Activated gamma-delta T cell treated with anti-CD3 and anti-CD28 coated beads, Interleukin-2, amount 50 U/mL, for 16 hours (primary cell): ENCODE measurements at regions not wholly inside any gene's neighbourhood (a gene's known extent, or its start where the extent isn't known, plus 50 kb on each side); places are given as distances from the start of the nearest gene placed in this dataset.
"Not testable (repeated sequence)": the region's sequence is repeated elsewhere in the genome, so short reads cannot be mapped to it uniquely, and the experiment has no call there.

ENCODE experiments used
- DNase-seq: peaks from one replicate; pipeline ENCODE4 v3.0.0-alpha.2; 2020; ENCODE audit warnings: low read depth

DNA sequence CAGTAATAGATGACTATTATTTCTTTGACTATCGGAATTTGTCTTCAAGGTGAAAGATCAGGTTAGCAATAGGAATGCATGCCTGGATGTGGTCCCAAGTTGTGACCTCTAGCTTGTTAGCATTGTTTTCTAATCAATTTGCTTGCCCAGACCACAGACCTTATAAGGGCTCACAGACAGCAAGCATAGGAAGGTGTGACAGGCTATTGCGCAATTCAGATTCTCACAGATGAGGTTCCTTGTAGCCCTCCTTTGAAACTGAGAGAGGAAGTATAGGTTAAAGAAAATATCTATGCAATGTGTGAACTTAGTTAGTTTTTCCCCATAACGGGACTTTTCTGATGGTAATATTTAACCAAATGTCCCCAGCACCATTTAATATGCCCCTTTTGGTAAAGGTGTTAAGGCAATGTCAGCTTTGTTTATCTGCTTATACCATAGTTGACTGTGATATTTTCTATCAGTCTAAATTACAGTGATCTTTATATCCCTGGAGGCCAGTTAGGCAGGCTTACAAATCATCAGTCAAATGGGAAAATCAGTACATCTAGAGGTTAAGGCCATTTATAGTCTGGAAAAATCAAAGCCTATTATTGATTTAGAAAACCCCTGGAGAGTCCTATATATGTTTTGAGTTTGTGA lies 168.1 kb upstream of the MBNL1 start:
- DNase-seq, result no peak

GRCh38 chr3:152102410-152102809 lies 166.3 kb upstream of the MBNL1 start:
- no peak for DNase-seq

- no peak for DNase-seq
Measured at GRCh38 chr3:152103257-152103656, 165.5 kb upstream of the MBNL1 start.

GRCh38 chr3:152104847-152105415 lies 163.8 kb upstream of the MBNL1 start:
- no peak for DNase-seq

DNA sequence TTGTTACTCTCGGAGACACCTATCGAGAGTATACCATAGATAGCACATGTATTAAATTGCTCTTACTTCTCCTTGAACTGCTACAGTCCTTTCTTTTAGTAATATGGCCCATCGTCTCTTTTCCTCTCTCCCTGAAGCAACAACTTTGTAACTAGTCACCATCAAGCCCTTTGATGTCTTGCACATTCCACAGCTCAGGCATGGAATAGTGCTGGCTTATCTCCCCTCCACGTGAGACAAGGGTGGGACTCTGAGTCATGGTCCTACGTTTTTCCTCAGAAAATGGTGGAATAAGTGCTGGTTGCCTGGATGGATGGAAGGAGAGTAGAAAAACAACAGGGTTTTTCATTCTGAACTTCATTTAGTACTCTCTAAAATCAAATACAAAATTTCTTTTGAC lies 163.3 kb upstream of the MBNL1 start:
- DNase-seq, result no peak

DNA sequence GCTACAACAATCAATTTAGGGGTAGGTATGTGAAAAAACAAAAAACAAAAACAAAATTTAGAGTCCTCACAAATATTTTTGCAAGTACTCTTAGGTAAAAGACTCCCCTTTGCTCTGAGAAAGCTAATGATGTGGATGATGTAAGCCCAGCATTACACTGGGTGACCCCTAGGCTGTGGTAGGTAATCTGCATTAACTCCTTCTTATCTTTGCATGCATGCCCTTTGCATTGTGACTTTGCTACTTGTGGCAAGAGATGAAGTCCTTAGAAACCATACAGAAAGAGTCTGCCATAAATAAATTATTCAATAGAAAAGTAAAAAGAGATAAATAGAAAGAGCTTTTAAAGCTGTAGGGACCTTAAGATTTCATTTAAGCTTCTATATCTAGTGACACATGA lies 159.7 kb upstream of the MBNL1 start:
- DNase-seq, result no peak

GRCh38 chr3:152113413-152113812 lies 155.3 kb upstream of the MBNL1 start:
- DNase-seq, result no peak

GRCh38 chr3:152113992-152114651 lies 154.6 kb upstream of the MBNL1 start:
- no peak for DNase-seq

GRCh38 chr3:152120601-152121269 lies 148.0 kb upstream of the MBNL1 start:
- DNase-seq, result no peak

DNA sequence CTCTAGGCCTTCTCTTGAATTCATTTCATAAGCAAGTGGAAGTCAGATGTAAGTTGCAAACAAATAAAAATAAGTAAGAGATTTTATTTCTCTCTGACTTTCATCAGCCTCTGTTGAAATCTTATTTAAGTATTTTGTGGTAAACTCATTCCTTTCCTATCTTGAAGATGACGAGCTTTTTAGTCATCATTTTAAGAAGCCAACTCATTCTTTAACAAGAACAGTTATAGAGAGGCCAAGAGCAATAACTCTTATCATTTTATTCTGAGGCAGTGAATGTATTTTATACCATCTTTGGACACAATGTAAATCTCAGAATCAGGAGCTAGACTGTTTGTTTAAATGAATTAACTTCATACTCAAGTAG lies 147.5 kb upstream of the MBNL1 start:
- no peak for DNase-seq

DNA sequence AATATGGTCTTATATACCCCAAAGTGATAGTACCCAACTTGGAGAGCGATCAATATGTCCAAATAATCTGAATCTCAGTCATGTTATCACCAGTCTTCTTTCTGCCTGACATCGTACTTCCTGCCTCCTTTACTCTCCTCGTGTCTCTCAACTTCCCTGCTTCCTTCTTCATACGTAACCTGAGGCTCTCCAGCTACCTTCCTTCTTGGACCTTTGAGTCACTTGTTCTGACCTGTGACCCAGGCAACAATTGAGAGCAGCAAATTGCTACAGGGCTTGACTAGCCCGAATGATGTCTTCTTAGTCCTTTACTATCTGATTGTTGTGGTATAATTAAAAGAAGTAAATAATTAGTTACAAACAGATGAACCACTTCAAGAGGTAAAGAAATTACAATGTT lies 145.9 kb upstream of the MBNL1 start:
- no peak for DNase-seq

DNA sequence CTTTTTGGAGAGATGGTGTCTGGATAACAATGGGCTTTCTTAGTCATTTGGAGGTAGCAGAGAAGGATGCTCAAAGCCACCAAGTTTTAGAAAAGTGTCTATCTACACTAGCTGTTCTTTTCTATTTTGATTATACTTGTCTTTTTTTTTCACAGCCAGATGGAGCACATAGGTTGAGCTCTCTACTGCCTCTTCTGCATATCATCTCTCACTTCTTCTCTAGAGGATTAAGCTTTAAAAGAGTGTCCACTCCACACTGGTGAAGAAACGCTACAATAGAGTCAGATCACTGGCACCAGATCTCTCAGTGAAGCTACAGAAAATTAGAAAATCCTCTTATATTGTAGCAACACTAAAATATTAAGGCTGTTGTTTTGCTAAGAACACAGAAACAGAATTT lies 145.3 kb upstream of the MBNL1 start:
- DNase-seq, result no peak

DNA sequence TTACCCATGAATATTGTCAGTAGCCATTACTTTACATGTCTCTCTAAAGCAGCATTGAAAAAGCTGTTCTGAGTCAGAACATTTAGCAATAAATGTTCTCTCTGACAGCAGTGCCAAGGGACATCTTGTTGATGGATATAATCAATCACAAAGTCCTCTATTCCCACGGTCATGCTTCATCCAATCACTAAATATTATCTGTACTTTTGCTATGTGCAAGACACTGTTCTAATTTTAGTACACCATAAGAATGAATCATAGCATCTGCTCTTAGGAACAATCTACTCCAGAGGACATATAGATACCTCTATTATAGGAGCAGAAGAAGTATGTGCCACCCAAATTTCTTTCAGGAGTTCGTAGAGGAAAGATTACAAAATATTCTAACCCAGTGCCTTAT lies 142.5 kb upstream of the MBNL1 start:
- DNase-seq, result no peak

GRCh38 chr3:152127058-152127457 lies 141.7 kb upstream of the MBNL1 start:
- no peak for DNase-seq

DNA sequence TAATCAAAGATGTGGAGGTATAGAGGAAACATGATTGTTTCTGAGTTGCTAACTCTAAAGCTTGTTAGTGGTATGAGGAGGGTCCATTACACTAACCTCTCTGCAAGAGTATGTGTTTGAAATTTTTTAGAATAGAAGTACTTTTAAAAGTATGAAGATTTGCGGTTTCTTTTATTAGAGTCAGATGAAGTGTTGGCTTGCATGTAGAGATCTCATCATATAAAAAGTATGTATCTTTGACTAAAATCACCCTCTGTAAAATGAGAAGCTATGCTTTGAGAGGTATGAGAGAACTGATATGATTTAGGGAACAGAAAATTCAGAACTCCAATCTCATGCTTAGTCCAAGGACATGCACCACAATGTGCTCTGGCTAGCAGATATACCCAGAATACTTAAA lies 140.4 kb upstream of the MBNL1 start:
- DNase-seq, result no peak

- DNase-seq, result no peak
Measured at GRCh38 chr3:152139651-152140050, 129.1 kb upstream of the MBNL1 start.

GRCh38 chr3:152146461-152146860 lies 122.3 kb upstream of the MBNL1 start:
- no peak for DNase-seq

DNA sequence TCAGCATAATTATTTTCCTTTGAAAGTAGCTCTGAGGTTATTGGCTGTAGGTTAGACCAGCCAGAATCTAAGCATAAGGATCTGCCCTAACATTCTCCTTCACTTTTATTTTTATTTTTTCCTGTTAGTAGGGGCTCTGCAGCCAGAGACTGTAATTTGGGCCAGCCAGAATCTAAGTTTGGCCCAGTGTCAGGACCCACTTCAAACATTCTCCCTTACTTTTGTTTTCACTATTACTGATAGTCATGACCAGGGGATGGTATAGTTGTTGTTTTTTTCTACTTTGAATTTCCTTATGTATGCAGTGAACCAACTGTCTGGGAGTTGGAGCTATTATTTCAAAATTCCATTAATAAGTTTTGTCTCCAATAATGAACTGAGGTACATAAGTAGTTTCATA lies 121.0 kb upstream of the MBNL1 start:
- DNase-seq, result no peak

DNA sequence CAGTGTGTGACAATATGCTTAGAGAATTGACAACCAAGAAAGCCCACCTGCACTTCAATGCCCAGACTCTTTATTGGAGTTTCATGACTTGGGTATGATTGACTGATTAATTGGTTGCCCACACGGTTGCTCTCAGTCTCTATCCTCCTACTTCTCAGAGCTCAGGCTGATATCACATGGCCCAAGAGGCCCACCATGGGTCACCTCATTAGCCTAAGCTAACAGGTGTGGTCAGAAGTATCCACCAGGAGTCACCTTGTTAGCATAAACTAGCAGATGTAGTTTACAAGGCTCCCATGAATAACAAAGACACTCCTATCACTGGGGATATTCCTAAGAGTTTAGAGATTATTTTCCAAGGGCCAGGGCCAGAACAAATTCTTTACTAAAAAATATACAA lies 120.2 kb upstream of the MBNL1 start:
- DNase-seq, result no peak

- DNase-seq, result no peak
Measured at GRCh38 chr3:152149832-152150231, 118.9 kb upstream of the MBNL1 start.

- no peak for DNase-seq
Measured at GRCh38 chr3:152151216-152151876, 117.4 kb upstream of the MBNL1 start.

DNA sequence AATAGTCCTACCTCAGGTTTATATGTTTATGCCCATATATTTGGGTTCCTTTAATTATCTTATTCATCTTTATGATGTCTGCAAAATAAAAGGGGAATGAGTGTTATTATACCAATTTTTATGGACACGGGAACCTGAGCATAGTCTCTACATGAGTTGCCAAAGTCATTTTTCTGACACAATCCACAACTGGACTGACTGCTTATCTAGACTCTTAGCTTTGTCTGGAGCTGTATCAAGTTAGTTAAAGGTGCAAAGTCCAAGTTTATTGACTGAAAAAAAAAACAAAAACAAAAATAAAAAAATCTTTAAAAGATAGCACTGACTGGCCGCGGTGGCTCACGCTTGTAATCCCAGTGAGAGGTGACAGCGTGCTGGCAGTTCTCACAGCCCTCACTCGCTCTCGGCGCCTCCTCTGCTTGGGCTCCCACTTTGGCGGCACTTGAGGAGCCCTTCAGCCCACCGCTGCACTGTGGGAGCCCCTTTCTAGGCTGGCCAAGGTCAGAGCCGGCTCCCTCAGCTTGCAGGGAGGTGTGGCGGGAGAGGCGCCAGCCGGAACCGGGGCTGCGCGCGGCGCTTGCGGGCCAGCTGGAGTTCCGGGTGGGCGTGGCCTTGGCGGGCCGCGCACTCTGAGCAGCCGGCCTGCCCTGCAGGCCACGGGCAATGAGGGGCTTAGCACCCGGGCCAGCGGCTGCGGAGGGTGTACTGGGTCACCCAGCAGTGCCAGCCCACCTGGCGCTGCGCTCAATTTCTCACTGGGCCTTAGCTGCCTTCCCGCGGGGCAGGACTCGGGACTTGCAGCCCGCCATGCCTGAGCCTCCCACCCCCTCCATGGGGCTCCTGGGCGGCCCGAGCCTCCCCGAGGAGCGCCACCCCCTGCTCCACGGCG lies 116.6 kb upstream of the MBNL1 start:
- not testable (repeated sequence) for DNase-seq
